ENCODE measurements at regions not wholly inside any gene's neighbourhood (a gene's known extent, or its start where the extent isn't known, plus 50 kb on each side); places are given as distances from the start of the nearest gene placed in this dataset.

GRCh38 chr18:70499218-70499691 lies 210.4 kb downstream of the SOCS6 start:
- H3K27me3 ChIP-seq: no peaks in the 10 kb centered on the region
- TF ChIP-seq POLR2A (IDR thresholded peaks at IDR 0.05) (no peak), CTCF (IDR thresholded peaks at IDR 0.05) (no peak)
- H3K27ac ChIP-seq: no peak overlapping the region
- H3K9me3 ChIP-seq: no peaks in the 10 kb centered on the region
- DNase-seq: no peak
- H3K4me1 ChIP-seq: no peaks in the 10 kb centered on the region
- no peaks in the 10 kb centered on the region for H3K36me3 ChIP-seq
- intact Hi-C loops (cut with DNase I; ENCODE audit: low total_unique reads): no loop called here
- H3K4me3 ChIP-seq: no peak overlapping the region

- DNase-seq: no peak
- Histone ChIP-seq H3K36me3 (no peaks in the 10 kb centered on the region), H3K27ac (no peak overlapping the region), H3K27me3 (no peaks in the 10 kb centered on the region), H3K4me1 (no peaks in the 10 kb centered on the region), H3K9me3 (no peaks in the 10 kb centered on the region), H3K4me3 (no peak overlapping the region)
- intact Hi-C loops (cut with DNase I; ENCODE audit: low total_unique reads): no loop called here
- TF ChIP-seq CTCF (IDR thresholded peaks at IDR 0.05) (no peak), POLR2A (IDR thresholded peaks at IDR 0.05) (no peak)
Measured at GRCh38 chr18:70496353-70497294, 207.8 kb downstream of the SOCS6 start.

- intact Hi-C loops (cut with DNase I; ENCODE audit: low total_unique reads): no loop called here
- no peak for TF ChIP-seq CTCF (IDR thresholded peaks at IDR 0.05)
- H3K27me3 ChIP-seq: no peaks in the 10 kb centered on the region
- H3K27ac ChIP-seq: no peak overlapping the region
- no peak for DNase-seq
- no peaks in the 10 kb centered on the region for H3K36me3 ChIP-seq
- H3K4me1 ChIP-seq: no peaks in the 10 kb centered on the region
- no peak overlapping the region for H3K4me3 ChIP-seq
- H3K9me3 ChIP-seq: no peaks in the 10 kb centered on the region
Measured at GRCh38 chr18:70494524-70494923, 205.7 kb downstream of the SOCS6 start.

- Histone ChIP-seq H3K4me3 (no peak overlapping the region), H3K4me1 (no peaks in the 10 kb centered on the region), H3K27ac (no peak overlapping the region), H3K27me3 (no peaks in the 10 kb centered on the region), H3K36me3 (no peaks in the 10 kb centered on the region), H3K9me3 (no peaks in the 10 kb centered on the region)
- no peak for TF ChIP-seq CTCF (IDR thresholded peaks at IDR 0.05)
- TF ChIP-seq POLR2A (IDR thresholded peaks at IDR 0.05): no peak
- DNase-seq: no peak
- intact Hi-C loops (cut with DNase I; ENCODE audit: low total_unique reads): no loop called here
Measured at GRCh38 chr18:70493461-70493860, 204.6 kb downstream of the SOCS6 start.

GRCh38 chr18:70491734-70492348 lies 203.0 kb downstream of the SOCS6 start:
- intact Hi-C loops (cut with DNase I; ENCODE audit: low total_unique reads): no loop called here
- Histone ChIP-seq H3K27ac (no peak overlapping the region), H3K4me3 (no peak overlapping the region), H3K4me1 (no peaks in the 10 kb centered on the region), H3K36me3 (no peaks in the 10 kb centered on the region), H3K27me3 (no peaks in the 10 kb centered on the region), H3K9me3 (no peaks in the 10 kb centered on the region)
- DNase-seq: no peak
- TF ChIP-seq POLR2A (IDR thresholded peaks at IDR 0.05): no peak
- peak; percentile 28 to 40 (median 30) for TF ChIP-seq CTCF (IDR thresholded peaks at IDR 0.05)

Data from uterus (tissue), 3 donors.